ENCODE measurements at regions not wholly inside any gene's neighbourhood (a gene's known extent, or its start where the extent isn't known, plus 50 kb on each side); places are given as distances from the start of the nearest gene placed in this dataset.

DNA sequence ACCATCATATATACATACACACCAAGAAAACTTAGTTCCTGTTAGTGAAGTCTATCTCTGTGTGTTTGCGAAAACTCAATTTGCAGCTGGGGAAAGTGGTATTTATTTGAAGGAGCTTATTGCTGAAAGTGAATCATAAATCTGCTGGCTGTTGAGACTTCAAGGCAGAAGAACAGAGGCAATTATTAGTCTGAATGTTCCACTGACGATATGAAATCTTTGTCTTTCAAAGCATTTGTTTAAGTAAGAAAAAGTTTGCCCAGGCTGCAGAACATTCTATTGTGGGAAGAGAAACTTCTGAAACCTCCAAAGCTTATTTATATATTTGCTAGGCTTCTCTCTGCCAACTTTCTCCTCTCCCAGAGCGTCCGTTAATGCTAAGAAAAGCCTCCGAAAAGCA lies 255.7 kb upstream of the TMPO start:
- Histone ChIP-seq H3K9me3 (ENCODE audit: low read length) (no peaks in the 10 kb centered on the region), H3K4me2 (ENCODE audit: low read length) (no peak overlapping the region), H3K4me3 (ENCODE audit: low read length) (no peak overlapping the region), H3K36me3 (ENCODE audit: insufficient read depth, low read length) (no peaks in the 10 kb centered on the region), H3K27ac (ENCODE audit: low read length) (no peak overlapping the region), H3K9me2 (ENCODE audit: insufficient read depth, low read length) (no peaks in the 10 kb centered on the region), H2AFZ (ENCODE audit: low read depth, low read length) (no peak overlapping the region), H3F3A (ENCODE audit: insufficient read depth, low read length, poor library complexity, severe bottlenecking) (no peaks in the 10 kb centered on the region), H4K20me1 (ENCODE audit: insufficient read depth) (no peaks in the 10 kb centered on the region), H3K27me3 (ENCODE audit: insufficient read depth, low read depth, low read length) (no peaks in the 10 kb centered on the region), H3K79me2 (replicated peaks; ENCODE audit: insufficient read depth, low read length) (no peaks in the 10 kb centered on the region), H3K9ac (ENCODE audit: low read length) (no peak overlapping the region)
- TF ChIP-seq, protein P1, sequence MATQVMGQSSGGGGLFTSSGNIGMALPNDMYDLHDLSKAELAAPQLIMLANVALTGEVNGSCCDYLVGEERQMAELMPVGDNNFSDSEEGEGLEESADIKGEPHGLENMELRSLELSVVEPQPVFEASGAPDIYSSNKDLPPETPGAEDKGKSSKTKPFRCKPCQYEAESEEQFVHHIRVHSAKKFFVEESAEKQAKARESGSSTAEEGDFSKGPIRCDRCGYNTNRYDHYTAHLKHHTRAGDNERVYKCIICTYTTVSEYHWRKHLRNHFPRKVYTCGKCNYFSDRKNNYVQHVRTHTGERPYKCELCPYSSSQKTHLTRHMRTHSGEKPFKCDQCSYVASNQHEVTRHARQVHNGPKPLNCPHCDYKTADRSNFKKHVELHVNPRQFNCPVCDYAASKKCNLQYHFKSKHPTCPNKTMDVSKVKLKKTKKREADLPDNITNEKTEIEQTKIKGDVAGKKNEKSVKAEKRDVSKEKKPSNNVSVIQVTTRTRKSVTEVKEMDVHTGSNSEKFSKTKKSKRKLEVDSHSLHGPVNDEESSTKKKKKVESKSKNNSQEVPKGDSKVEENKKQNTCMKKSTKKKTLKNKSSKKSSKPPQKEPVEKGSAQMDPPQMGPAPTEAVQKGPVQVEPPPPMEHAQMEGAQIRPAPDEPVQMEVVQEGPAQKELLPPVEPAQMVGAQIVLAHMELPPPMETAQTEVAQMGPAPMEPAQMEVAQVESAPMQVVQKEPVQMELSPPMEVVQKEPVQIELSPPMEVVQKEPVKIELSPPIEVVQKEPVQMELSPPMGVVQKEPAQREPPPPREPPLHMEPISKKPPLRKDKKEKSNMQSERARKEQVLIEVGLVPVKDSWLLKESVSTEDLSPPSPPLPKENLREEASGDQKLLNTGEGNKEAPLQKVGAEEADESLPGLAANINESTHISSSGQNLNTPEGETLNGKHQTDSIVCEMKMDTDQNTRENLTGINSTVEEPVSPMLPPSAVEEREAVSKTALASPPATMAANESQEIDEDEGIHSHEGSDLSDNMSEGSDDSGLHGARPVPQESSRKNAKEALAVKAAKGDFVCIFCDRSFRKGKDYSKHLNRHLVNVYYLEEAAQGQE (IDR thresholded peaks at IDR 0.05; ENCODE audit: borderline replicate concordance): no peak
- TF ChIP-seq, protein P2, sequence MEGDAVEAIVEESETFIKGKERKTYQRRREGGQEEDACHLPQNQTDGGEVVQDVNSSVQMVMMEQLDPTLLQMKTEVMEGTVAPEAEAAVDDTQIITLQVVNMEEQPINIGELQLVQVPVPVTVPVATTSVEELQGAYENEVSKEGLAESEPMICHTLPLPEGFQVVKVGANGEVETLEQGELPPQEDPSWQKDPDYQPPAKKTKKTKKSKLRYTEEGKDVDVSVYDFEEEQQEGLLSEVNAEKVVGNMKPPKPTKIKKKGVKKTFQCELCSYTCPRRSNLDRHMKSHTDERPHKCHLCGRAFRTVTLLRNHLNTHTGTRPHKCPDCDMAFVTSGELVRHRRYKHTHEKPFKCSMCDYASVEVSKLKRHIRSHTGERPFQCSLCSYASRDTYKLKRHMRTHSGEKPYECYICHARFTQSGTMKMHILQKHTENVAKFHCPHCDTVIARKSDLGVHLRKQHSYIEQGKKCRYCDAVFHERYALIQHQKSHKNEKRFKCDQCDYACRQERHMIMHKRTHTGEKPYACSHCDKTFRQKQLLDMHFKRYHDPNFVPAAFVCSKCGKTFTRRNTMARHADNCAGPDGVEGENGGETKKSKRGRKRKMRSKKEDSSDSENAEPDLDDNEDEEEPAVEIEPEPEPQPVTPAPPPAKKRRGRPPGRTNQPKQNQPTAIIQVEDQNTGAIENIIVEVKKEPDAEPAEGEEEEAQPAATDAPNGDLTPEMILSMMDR (IDR thresholded peaks at IDR 0.05; ENCODE audit: poor library complexity, severe bottlenecking): no peak
- TF ChIP-seq MXI1 (conservative IDR thresholded peaks at IDR 0.05; ENCODE audit: poor library complexity, severe bottlenecking) (no peak), POLR2AphosphoS5 (IDR thresholded peaks at IDR 0.05) (no peak), EP300 (conservative IDR thresholded peaks at IDR 0.05; ENCODE audit: poor library complexity, severe bottlenecking) (no peak), EZH2 (IDR thresholded peaks at IDR 0.05; ENCODE audit: borderline replicate concordance, insufficient read depth, low read length, poor library complexity, severe bottlenecking) (no peak), TAF1 (IDR thresholded peaks at IDR 0.05; ENCODE audit: low read depth) (no peak), SMC3 (conservative IDR thresholded peaks at IDR 0.05; ENCODE audit: poor library complexity) (no peak), RAD21 (conservative IDR thresholded peaks at IDR 0.05) (no peak)

DNA sequence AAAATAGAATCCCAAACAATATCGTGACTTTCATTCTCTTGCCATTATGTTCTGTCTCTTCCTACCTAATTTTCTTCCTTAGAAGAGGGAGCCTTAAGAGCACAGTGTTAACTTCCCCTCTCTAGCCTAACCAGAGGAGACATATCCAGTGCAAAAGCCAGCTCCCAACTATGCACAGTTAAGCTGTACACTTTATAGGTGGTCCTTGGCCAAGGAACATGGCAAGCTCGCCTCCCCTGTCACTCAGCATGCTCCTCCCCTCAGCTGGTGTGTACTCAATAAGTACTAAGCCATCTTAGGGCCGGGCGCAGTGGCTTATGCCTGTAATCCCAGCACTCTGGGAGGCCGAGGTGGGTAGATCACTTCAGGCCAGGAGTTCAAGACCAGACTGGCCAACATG lies 255.1 kb upstream of the TMPO start:
- TF ChIP-seq MXI1 (conservative IDR thresholded peaks at IDR 0.05; ENCODE audit: poor library complexity, severe bottlenecking) (no peak), POLR2AphosphoS5 (IDR thresholded peaks at IDR 0.05) (no peak), RAD21 (conservative IDR thresholded peaks at IDR 0.05) (no peak), SMC3 (conservative IDR thresholded peaks at IDR 0.05; ENCODE audit: poor library complexity) (no peak)
- TF ChIP-seq, protein P1 (IDR thresholded peaks at IDR 0.05; ENCODE audit: borderline replicate concordance): no peak

More for the DNA sequence above, 255.1 kb upstream of the TMPO start:
- Histone ChIP-seq H3K79me2 (replicated peaks; ENCODE audit: insufficient read depth, low read length) (no peaks in the 10 kb centered on the region), H3K9me3 (ENCODE audit: low read length) (no peaks in the 10 kb centered on the region), H2AFZ (ENCODE audit: low read depth, low read length) (no peak overlapping the region), H3F3A (ENCODE audit: insufficient read depth, low read length, poor library complexity, severe bottlenecking) (no peaks in the 10 kb centered on the region), H4K20me1 (ENCODE audit: insufficient read depth) (no peaks in the 10 kb centered on the region), H3K27me3 (ENCODE audit: insufficient read depth, low read depth, low read length) (no peaks in the 10 kb centered on the region), H3K4me3 (ENCODE audit: low read length) (no peak overlapping the region), H3K4me2 (ENCODE audit: low read length) (no peak overlapping the region), H3K9me2 (ENCODE audit: insufficient read depth, low read length) (no peaks in the 10 kb centered on the region), H3K9ac (ENCODE audit: low read length) (no peak overlapping the region), H3K27ac (ENCODE audit: low read length) (no peak overlapping the region), H3K36me3 (ENCODE audit: insufficient read depth, low read length) (no peaks in the 10 kb centered on the region)

Measured in neural cell (in vitro differentiated cells).